GM12874 (cell line): ENCODE measurements at regions not wholly inside any gene's neighbourhood (a gene's known extent, or its start where the extent isn't known, plus 50 kb on each side); places are given as distances from the start of the nearest gene placed in this dataset.

Experiments
- TF ChIP-seq, protein P1 (sequence below): IDR thresholded peaks from 2 replicates; pipeline ENCODE4 v1.5.1; 2011; ENCODE audit warnings: low read depth, mild to moderate bottlenecking, control low read depth, low read length, moderate library complexity; ENCODE audit not compliant: insufficient read depth

- TF ChIP-seq, protein P1, sequence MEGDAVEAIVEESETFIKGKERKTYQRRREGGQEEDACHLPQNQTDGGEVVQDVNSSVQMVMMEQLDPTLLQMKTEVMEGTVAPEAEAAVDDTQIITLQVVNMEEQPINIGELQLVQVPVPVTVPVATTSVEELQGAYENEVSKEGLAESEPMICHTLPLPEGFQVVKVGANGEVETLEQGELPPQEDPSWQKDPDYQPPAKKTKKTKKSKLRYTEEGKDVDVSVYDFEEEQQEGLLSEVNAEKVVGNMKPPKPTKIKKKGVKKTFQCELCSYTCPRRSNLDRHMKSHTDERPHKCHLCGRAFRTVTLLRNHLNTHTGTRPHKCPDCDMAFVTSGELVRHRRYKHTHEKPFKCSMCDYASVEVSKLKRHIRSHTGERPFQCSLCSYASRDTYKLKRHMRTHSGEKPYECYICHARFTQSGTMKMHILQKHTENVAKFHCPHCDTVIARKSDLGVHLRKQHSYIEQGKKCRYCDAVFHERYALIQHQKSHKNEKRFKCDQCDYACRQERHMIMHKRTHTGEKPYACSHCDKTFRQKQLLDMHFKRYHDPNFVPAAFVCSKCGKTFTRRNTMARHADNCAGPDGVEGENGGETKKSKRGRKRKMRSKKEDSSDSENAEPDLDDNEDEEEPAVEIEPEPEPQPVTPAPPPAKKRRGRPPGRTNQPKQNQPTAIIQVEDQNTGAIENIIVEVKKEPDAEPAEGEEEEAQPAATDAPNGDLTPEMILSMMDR: no peak
These were observed 202.1 kb upstream of the PSMD7 start for GRCh38 chr16:74094514-74094913.

DNA sequence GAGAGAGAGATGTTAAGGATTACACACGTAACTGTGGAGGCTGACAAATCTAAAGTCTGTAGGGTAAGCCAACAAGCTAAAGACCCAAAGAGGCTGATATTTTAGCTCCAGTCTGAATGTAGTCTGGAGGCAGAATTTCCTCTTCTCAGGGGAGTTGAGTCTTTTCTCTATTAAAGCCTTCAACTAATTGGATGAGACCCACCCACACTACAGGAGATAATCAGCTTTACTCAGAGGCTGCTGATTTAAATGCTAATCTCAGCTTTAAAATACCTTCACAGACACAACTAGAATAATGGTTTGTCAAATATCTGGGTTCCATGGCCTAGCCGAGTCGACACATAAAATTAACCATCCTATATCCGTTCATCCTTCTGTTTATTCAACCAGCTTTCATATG lies 204.3 kb upstream of the PSMD7 start:
- TF ChIP-seq, protein P1: no peak

- TF ChIP-seq, protein P1: no peak
These were observed 205.7 kb upstream of the PSMD7 start for GRCh38 chr16:74090871-74091270.

- TF ChIP-seq, protein P1: no peak
These were observed 213.1 kb upstream of the PSMD7 start for GRCh38 chr16:74083541-74083940.

DNA sequence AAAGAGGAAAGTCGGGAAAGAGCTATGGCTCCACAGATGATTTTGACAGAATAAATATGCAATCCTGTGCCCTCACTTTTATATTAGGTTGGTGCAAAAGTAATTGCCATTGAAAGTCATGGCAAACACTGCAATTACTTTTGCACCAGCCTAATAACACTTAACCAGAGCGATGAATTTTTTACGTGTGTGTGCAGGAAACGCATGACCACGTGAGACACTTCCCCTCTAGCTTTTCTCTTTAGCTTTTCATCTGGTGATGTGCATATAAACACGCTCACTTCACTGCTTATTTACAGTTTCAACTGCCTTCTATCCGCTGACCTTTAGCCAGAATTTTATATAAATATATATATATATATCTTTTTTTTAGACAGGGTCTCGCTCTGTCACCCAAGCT lies 216.3 kb upstream of the PSMD7 start:
- TF ChIP-seq, protein P1: no peak

DNA sequence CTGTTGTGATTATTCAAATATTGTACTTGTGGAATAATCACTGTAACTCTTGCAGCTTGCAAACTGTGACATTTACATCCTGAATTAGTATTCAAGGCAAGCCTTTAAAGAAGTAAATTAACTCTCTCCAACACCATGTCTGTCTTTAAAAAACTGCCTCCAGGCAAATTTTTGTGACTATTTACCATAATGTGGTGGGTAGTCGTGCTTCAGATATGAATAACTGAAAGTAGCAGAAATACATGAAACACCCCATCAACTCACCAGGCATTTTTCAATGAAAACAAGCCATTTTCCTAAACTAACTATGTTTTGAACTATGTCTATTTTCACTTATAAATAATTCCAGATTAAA lies 217.4 kb upstream of the PSMD7 start:
- TF ChIP-seq, protein P1: no peak

DNA sequence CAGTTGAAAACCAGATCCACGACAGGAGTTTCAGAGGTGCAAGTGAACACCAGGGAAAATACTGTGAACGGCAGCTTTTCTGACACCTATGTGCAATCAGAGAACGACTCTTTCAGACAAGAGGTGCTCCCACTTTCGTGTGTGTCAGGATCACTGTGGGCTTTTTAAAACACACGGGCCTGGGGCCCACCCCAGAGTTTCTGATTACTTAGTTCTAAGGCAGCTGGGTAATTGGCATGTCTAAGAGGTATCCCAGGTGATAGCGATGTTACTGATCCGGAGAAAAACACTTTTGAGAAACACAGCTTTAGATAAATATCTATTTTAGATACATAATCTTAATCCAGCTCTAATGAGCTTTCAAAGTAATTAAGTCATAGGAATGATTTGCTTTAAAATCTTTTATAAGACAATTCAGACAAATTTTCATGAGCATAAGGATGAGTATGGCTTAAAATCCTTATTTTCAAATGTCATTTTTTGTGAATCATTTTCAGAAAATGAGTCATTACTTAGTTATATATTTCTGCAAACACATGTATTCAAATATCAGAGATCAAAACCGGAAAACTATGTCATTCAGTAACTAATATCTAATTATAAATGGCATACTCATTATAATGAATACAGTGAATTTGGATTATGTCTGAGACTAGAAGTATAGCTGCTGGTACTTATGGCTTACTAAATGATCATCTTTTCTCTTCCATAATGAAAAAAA lies 217.9 kb upstream of the PSMD7 start:
- TF ChIP-seq, protein P1: no peak
